CD4-positive, alpha-beta T cell (primary cell): ENCODE measurements at regions not wholly inside any gene's neighbourhood (a gene's known extent, or its start where the extent isn't known, plus 50 kb on each side); places are given as distances from the start of the nearest gene placed in this dataset.

Experiments used
- ATAC-seq: fragments of 200-7000 bp; cut with Tn5 transposase; one replicate; pipeline ENCODE4 v1.10.0; 2022; ENCODE audit warnings: mild to moderate bottlenecking; ENCODE audit not compliant: poor library complexity
- CTCF ChIA-PET: fragments of 350-600 bp; sonication (Branson Sonifier 250); formaldehyde crosslinking; loops from one replicate; lab custom pipeline; 2021; ENCODE audit warnings: antibody characterized with exemption, inconsistent platforms; lab: Charles Lee
- POLR2A ChIA-PET: fragments of 350-600 bp; sonication (Branson Sonifier 250); formaldehyde crosslinking; loops from one replicate; lab custom pipeline; 2021; ENCODE audit warnings: antibody characterized with exemption, inconsistent platforms; lab: Charles Lee
- DNase-seq, 14 experiments: peaks; one replicate each; pipeline ENCODE4 v3.0.0-alpha.2; 2013 to 2020; ENCODE audit warnings: mixed read lengths in 2 of 14
- H3K27ac ChIP-seq, 2 donors: one replicate each; pipeline versions ENCODE4 v1.5.1 to v1.7.0; 2013; ENCODE audit warnings: low read length in 2 of 2, low read depth in 1 of 2, mild to moderate bottlenecking in 1 of 2
- H3K27me3 ChIP-seq, 2 experiments: 1 replicate in 1 of 2; 2 replicates in 1 of 2; pipeline versions ENCODE4 v1.6.1 to v1.7.0; 2013; ENCODE audit warnings: low read length in 2 of 2, control low read depth in 1 of 2, mild to moderate bottlenecking in 1 of 2, moderate library complexity in 1 of 2; ENCODE audit not compliant: insufficient read depth in 2 of 2, control insufficient read depth in 1 of 2
- H3K36me3 ChIP-seq: one replicate; pipeline ENCODE4 v1.6.1; 2013; ENCODE audit warnings: low read length, control low read depth; ENCODE audit not compliant: insufficient read depth
- H3K4me1 ChIP-seq: one replicate; pipeline ENCODE4 v1.6.1; 2013; ENCODE audit warnings: low read length, control low read depth; ENCODE audit not compliant: insufficient read depth
- H3K4me3 ChIP-seq: one replicate; pipeline ENCODE4 v1.5.1; 2013; ENCODE audit warnings: mild to moderate bottlenecking, low read length, moderate library complexity
- H3K9me3 ChIP-seq, 2 experiments: 1 replicate in 1 of 2; 2 replicates in 1 of 2; pipeline versions ENCODE4 v1.6.1 to v1.7.0; 2013; ENCODE audit warnings: low read length in 2 of 2, mild to moderate bottlenecking in 2 of 2, control low read depth in 1 of 2, moderate library complexity in 1 of 2; ENCODE audit not compliant: control insufficient read depth in 1 of 2, insufficient read depth in 1 of 2
- H3K27ac Mint-ChIP-seq: one replicate; pipeline ENCODE4 v1.8.0; 2020; ENCODE audit warnings: mixed read lengths
- H3K27me3 Mint-ChIP-seq: one replicate; pipeline ENCODE4 v1.8.0; 2021; ENCODE audit warnings: mixed read lengths
- H3K36me3 Mint-ChIP-seq: one replicate; pipeline ENCODE4 v1.8.0; 2021; ENCODE audit warnings: low read depth, mixed read lengths
- H3K4me1 Mint-ChIP-seq: one replicate; pipeline ENCODE4 v1.8.0; 2021; ENCODE audit warnings: low read depth, mixed read lengths
- H3K4me3 Mint-ChIP-seq: one replicate; pipeline ENCODE4 v1.8.0; 2020; ENCODE audit warnings: mild to moderate bottlenecking, mixed read lengths
- H3K9me3 Mint-ChIP-seq: one replicate; pipeline ENCODE4 v1.8.0; 2020; ENCODE audit warnings: mixed read lengths
- intact Hi-C, 2 experiments: fragments of 100-400 bp; cut with DNase I in 1 of 2; cut with micrococcal nuclease in 1 of 2; formaldehyde crosslinking; loops; one replicate each; pipeline versions ENCODE4 v1.15.1 to v1.9.0; 2023 to 2025; cut with DNase I, micrococcal nuclease
- TF ChIP-seq, protein P1 (sequence below): fragments of 200-600 bp; IDR thresholded peaks from one replicate; pipeline ENCODE4 v1.8.0; 2022; ENCODE audit warnings: antibody characterized with exemption, mild to moderate bottlenecking

DNA sequence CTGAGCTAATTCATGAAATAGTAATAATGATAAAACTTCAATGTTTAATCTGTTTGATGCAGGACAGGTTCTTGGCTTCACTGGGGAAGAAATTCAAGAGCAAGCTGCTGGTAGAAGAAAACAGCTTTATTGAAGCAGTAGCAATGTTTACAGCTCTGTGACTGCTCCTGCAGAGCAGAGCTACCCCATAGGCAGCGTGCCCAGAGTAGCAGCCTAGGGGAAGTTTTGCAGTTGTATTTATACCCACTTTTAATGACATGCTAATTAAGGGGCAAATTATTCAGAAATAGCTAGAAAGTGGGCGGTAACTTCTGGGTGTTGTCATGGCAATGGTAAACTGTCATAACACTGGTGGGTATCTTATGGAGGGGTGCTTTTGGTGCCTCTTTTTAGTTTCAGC is 518.0 kb downstream of the RFPL4B start:
- Histone ChIP-seq H3K9me3 (no peaks in the 10 kb centered on the region), H3K4me1 (no peaks in the 10 kb centered on the region), H3K27ac (no peak overlapping the region), H3K36me3 (no peaks in the 10 kb centered on the region), H3K27me3 (no peaks in the 10 kb centered on the region), H3K4me3 (no peak overlapping the region)
- ATAC-seq (no peak), DNase-seq (no peak)
- Mint-ChIP-seq H3K27ac (no peak overlapping the region), H3K27me3 (no peaks in the 10 kb centered on the region), H3K9me3 (peaks cover 5% of the 10 kb centered on the region), H3K4me3 (no peak overlapping the region), H3K4me1 (no peaks in the 10 kb centered on the region), H3K36me3 (no peaks in the 10 kb centered on the region)
- intact Hi-C loops = no loop called here
- POLR2A ChIA-PET = no interaction called here
- TF ChIP-seq, protein P1, sequence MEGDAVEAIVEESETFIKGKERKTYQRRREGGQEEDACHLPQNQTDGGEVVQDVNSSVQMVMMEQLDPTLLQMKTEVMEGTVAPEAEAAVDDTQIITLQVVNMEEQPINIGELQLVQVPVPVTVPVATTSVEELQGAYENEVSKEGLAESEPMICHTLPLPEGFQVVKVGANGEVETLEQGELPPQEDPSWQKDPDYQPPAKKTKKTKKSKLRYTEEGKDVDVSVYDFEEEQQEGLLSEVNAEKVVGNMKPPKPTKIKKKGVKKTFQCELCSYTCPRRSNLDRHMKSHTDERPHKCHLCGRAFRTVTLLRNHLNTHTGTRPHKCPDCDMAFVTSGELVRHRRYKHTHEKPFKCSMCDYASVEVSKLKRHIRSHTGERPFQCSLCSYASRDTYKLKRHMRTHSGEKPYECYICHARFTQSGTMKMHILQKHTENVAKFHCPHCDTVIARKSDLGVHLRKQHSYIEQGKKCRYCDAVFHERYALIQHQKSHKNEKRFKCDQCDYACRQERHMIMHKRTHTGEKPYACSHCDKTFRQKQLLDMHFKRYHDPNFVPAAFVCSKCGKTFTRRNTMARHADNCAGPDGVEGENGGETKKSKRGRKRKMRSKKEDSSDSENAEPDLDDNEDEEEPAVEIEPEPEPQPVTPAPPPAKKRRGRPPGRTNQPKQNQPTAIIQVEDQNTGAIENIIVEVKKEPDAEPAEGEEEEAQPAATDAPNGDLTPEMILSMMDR = no peak
- CTCF ChIA-PET = no interaction called here

DNA sequence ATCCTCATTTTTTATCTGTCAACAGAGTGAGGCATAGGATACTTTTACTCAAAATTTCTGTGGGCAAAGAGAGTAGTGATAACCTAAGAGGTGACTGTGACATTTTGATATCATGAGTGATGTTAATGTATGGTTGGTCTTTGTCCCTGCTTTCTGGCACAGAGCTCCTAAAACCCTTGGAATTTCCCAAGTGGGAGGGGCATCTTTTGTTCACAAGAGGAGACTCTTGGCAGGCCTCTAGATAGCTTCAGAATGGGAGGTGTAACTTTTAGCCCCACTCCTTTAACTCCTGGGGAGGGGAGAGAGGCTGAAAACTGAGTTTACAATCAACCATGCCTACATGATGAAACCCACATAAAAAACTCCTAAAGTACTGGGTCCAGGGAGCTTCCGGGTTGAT is 527.8 kb downstream of the RFPL4B start:
- intact Hi-C loops = no loop called here
- TF ChIP-seq, protein P1 = no peak
- ATAC-seq (no peak), DNase-seq (no peak)
- peaks cover 0 to 5% of the 10 kb centered on the region in 2 experiments for H3K9me3 ChIP-seq
- H3K27me3 Mint-ChIP-seq = no peaks in the 10 kb centered on the region
- H3K4me1 ChIP-seq = no peaks in the 10 kb centered on the region
- no peak overlapping the region for H3K4me3 ChIP-seq
- ChIA-PET CTCF (no interaction called here), POLR2A (no interaction called here)
- no peaks in the 10 kb centered on the region for H3K27me3 ChIP-seq
- no peak overlapping the region for H3K4me3 Mint-ChIP-seq
- peaks cover 4% of the 10 kb centered on the region for H3K9me3 Mint-ChIP-seq
- H3K27ac ChIP-seq = no peak overlapping the region
- no peaks in the 10 kb centered on the region for H3K4me1 Mint-ChIP-seq
- no peak overlapping the region for H3K27ac Mint-ChIP-seq
- no peaks in the 10 kb centered on the region for H3K36me3 ChIP-seq
- no peaks in the 10 kb centered on the region for H3K36me3 Mint-ChIP-seq

DNA sequence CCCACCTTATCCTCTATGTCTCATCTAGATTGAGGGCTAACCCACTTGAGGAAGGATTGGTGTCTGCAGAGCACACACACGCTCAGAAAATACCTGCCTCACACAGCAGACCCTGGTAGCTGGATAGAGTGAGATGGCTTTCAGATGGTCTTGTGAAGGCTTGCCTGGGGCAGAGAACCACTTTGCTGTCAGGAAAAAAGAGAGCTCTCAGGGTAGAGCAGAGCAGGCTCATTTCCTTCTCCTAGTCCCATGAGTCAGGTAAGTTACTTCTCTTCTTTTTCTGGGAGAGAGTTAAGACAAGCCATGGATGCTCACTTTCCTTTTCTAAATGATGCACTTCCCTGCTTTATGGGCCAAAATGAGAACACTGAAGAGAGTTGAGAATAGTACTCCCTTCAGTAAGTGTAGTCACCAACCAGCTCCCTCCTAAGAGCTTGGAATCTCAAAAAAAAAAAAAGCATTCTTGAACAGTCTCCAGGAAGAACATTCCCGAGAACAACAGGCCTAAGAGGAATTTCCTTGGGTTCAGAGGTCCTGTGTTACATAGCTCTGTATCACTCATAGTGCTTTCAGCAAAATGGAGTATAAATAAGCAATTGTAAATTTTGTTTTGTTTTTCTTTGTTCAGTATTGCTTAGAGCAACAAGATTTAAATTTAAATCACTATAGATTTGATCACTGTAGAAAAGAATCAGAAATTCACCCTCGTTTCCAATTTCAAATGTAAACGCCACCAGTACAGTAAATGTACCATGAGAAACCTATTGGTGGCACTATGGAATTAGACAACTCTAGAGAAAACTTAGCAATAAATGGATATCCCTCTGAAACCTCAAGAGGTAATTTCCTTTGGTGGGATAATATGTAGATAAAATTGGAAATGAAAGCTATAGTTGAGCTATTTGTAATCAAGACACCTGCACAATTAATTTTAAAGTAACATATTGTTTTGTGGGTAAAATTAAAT is 530.3 kb downstream of the RFPL4B start:
- TF ChIP-seq, protein P1 = no peak
- intact Hi-C loops = no loop called here
- Histone ChIP-seq H3K4me1 (no peaks in the 10 kb centered on the region), H3K4me3 (no peak overlapping the region), H3K36me3 (no peaks in the 10 kb centered on the region), H3K27me3 (no peaks in the 10 kb centered on the region), H3K27ac (no peak overlapping the region), H3K9me3 (peaks cover 0 to 12% of the 10 kb centered on the region in 2 experiments)
- Mint-ChIP-seq H3K4me1 (no peaks in the 10 kb centered on the region), H3K36me3 (no peaks in the 10 kb centered on the region), H3K4me3 (no peak overlapping the region), H3K27me3 (no peaks in the 10 kb centered on the region), H3K9me3 (no peaks in the 10 kb centered on the region), H3K27ac (no peak overlapping the region)
- CTCF ChIA-PET = no interaction called here
- POLR2A ChIA-PET = no interaction called here
- DNase-seq = no peak
- no peak for ATAC-seq
